GM21526 (cell line): ENCODE measurements at regions not wholly inside any gene's neighbourhood (a gene's known extent, or its start where the extent isn't known, plus 50 kb on each side); places are given as distances from the start of the nearest gene placed in this dataset.
"Not testable (repeated sequence)": the region's sequence is repeated elsewhere in the genome, so short reads cannot be mapped to it uniquely, and the experiment has no call there.

ENCODE experiments used
- ATAC-seq: cut with Tn5 transposase; IDR thresholded peaks from one replicate; pipeline ENCODE4 v1.9.1; 2021; ENCODE audit warnings: moderate library complexity; ENCODE audit not compliant: unreplicated experiment, low FRiP score

DNA sequence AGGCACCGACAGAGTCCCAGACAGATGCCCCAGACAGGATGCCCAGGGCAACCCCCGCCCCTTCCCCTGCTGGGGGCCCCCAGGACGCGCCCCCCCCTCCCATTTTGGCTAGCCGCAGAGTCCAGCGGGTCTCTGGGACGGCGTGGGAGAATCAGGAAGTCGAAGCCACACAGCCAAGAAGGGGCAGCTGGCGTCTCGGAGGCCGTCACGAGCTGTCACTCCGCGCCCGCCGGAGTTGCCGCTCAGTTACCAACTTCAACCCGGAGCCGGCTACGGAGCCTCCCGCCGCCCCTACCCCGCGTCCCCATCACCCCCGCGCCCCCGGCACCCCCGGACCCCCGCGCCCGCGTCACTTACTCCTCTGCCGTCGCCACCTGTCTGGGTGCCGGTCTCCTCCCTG lies 119.8 kb downstream of the OTOP1 start:
- ATAC-seq, result not testable (repeated sequence)

DNA sequence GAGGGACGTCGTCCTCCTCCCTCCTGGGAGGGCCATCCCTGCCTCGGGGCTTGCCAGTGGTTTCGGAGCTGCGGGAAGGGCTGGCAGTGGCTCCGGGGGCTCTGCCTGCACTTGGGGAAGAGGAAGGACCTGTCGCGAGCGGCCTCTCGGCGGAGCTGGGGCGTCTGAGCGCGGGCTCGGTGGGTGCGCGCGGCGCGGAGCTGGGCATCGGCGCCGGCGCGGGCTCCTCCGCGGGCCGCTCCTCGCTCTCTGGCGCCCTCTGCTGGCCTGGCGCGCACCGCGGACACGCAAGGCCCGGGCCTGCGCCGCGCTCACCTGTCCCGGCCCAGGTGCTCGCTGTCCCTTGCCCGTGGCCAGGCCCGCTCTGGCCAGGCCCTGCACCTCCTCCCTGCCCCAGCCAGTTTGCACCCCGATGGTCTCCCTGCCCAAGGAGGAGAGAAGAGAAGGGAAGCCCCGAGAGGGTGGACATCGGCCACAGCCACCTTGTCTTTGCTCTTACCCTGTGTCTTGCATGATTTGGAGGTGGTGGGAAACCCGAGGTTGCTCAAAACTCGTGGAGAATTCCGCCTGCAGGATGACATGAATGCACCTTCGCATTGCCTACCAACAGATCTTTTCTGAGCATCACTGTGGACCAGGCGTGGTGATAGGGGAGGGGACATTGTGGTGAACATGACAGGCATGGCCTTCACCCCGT lies 119.2 kb downstream of the OTOP1 start:
- not testable (repeated sequence) for ATAC-seq

DNA sequence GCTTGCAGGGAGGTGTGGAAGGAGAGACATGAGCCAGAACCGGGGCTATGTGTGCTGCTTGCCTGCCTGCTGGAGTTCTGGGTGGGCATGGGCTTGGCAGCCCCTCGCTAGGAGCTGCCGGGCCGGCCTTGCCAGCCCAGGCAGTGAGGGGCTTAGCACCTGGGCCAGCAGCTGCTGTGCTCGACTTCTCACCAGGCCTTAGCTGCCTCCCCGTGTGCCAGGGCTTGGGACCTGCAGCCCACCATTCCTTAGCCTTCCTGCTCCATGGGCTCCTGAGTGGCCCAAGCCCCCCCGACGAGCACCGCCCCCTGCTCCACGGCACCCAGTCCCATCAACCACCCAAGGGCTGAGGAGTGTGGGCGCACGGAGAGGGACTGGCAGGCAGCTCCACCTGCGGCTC lies 111.3 kb downstream of the OTOP1 start:
- ATAC-seq, result not testable (repeated sequence)

DNA sequence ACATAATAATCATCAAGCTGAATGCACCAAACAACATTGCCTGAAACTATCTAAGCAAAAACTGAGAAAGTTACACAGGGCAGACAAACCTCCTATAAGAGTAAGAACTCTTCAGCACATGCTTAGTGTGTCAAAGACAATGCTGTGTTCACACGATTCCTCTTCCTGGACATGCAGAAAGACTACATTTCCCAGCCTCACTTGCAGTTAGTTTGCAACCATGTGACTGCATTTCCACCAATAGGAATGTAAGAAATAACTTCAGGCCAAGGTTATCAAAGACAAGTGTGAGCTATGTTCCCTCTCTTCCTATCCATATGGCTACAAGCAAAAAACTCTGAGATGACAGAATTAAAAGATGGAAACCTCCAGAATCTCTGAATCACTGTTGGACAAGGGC lies 109.8 kb downstream of the OTOP1 start:
- ATAC-seq, result not testable (repeated sequence)

DNA sequence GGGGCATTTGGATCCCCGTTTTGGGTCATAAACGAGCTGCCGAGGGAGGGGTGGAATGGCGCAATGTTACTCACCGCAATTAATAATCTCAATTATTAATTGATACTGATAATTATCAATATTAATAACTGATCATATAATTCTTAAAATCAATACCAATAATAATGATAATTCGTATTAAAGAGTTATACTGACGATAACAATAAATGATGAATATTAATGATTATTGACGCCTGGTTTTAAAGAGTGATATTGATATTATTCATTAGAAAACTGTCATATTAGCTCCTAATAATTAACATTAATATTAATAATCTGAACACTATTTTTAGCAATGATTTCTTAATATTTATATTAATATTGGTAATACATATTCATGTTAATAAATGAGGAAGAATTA lies 92.4 kb downstream of the OTOP1 start:
- ATAC-seq, result not testable (repeated sequence)

DNA sequence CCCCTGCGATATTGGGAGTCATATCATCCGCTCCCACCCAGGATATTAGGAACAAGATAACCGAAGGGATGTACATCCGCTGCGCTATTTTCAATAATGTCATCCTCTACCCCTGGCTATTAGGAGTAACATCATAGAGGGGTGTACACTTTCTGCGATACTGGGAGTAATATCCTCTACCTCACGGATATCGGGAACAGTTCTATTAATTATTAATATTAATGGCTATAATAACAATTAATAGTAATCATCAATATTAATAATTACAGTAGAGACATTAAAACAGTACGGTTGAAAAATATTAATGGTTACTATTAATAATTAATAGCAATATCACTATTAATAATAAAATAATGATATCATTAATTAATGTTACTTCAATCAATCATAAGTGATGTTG lies 90.1 kb downstream of the OTOP1 start:
- ATAC-seq, result not testable (repeated sequence)
